ENCODE measurements at regions not wholly inside any gene's neighbourhood (a gene's known extent, or its start where the extent isn't known, plus 50 kb on each side); places are given as distances from the start of the nearest gene placed in this dataset.

DNA sequence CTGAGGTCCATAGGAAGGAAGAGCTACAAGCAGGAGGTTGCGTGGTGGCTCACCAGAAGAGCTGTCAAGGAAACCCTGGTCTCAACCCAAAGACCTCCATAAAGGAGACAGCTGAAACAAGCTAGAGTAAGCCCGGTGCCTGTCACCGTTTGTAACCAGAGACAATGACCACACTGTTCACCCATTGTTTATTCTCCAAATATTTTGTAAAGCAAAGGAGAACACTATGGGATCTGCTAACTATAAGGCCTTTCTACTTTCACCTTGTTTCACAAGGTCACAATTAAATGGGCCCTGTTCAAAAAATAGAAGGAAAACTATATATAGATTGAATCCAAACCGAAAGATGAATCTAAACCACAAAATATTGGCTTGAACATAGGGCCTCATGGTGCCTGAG, 128.9 kb upstream of the TPRG1 start:
- Histone ChIP-seq H3K27me3 (no peaks in the 10 kb centered on the region), H3K27ac (no peak overlapping the region), H3K4me1 (no peaks in the 10 kb centered on the region), H3K36me3 (no peaks in the 10 kb centered on the region), H3K9me3 (no peaks in the 10 kb centered on the region), H3K4me3 (no peak overlapping the region)
- 59 to 83% (median 73%) methylated on average over 4 of the region's 4 CpGs for WGBS, 5 donors
- DNase-seq: no peak
- no peak for TF ChIP-seq POLR2A (IDR thresholded peaks at IDR 0.05)
- TF ChIP-seq POLR2AphosphoS5 (IDR thresholded peaks at IDR 0.05): no peak
- TF ChIP-seq, protein P1, sequence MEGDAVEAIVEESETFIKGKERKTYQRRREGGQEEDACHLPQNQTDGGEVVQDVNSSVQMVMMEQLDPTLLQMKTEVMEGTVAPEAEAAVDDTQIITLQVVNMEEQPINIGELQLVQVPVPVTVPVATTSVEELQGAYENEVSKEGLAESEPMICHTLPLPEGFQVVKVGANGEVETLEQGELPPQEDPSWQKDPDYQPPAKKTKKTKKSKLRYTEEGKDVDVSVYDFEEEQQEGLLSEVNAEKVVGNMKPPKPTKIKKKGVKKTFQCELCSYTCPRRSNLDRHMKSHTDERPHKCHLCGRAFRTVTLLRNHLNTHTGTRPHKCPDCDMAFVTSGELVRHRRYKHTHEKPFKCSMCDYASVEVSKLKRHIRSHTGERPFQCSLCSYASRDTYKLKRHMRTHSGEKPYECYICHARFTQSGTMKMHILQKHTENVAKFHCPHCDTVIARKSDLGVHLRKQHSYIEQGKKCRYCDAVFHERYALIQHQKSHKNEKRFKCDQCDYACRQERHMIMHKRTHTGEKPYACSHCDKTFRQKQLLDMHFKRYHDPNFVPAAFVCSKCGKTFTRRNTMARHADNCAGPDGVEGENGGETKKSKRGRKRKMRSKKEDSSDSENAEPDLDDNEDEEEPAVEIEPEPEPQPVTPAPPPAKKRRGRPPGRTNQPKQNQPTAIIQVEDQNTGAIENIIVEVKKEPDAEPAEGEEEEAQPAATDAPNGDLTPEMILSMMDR (IDR thresholded peaks at IDR 0.05): no peak
- no peak for TF ChIP-seq EP300 (IDR thresholded peaks at IDR 0.05)
- intact Hi-C loops (cut with DNase I; ENCODE audit: low total_unique reads): no loop called here

DNA sequence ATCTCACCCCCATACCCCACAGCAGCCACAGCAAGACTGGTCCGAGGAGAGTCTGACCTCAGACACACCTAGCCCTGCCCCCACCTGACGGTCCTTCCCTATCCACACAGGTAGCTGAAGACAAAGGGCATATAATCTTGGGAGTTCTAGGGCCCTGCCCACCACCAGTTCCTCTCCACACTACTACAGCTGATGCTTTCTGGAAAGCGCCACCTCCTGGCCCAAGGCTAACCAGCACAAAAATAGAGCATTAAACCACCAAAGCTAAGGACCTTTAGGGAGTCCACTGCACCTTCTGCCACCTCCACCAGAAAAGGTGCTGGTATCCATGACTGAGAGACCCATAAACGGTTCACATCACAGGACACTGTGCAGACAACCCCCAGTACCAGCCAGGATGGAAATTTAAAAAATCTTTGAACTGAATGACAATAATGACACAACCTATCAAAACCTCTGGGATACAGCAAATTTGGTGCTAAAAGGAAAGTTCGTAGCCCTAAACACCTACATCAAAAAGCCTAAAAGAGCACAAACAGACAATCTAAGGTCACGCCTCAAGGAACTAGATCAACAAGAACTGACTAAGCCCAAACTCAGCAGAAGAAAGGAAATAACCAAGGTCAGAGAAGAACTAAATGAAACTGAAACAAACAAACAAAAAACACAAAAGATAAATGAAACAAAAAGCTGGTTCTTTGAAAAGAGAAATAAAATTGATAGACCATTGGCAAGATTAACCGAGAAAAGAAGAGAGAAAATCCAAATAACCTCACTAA, 122.1 kb upstream of the TPRG1 start:
- intact Hi-C loops (cut with DNase I; ENCODE audit: low total_unique reads): no loop called here
- no peak for DNase-seq
- H3K27me3 ChIP-seq: no peaks in the 10 kb centered on the region
- no peak overlapping the region for H3K27ac ChIP-seq
- H3K36me3 ChIP-seq: no peaks in the 10 kb centered on the region
- TF ChIP-seq, protein P1 (IDR thresholded peaks at IDR 0.05): no peak
- 74 to 82% (median 79%) methylated on average over 7 of the region's 7 CpGs for WGBS, 5 donors
- H3K4me1 ChIP-seq: no peaks in the 10 kb centered on the region
- H3K9me3 ChIP-seq: peaks cover 0 to 9% (median 4%) of the 10 kb centered on the region in 4 donors
- no peak overlapping the region for H3K4me3 ChIP-seq

DNA sequence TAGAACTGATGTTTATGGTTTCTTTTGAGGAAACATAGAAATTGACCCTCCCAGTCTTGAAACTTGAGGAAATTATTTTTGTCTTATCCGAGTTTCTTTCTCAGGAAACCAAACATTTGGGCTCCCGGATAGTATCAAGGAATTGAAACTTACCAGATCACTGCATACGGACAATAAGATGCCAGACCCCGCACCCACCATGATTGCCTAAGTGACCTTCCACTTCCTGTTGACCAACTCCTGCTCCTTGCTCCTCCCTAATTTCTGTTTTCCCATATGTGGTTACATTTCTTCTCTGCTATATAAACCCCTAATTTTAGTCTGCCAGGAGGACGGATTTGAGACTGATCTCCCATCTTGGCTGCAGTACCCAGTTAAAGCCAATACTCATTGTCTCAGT, 118.4 kb upstream of the TPRG1 start:
- no peak overlapping the region for H3K27ac ChIP-seq
- intact Hi-C loops (cut with DNase I; ENCODE audit: low total_unique reads): no loop called here
- TF ChIP-seq, protein P1 (IDR thresholded peaks at IDR 0.05): no peak
- TF ChIP-seq POLR2AphosphoS5 (IDR thresholded peaks at IDR 0.05) (no peak), EP300 (IDR thresholded peaks at IDR 0.05) (no peak), POLR2A (IDR thresholded peaks at IDR 0.05) (no peak)
- no peak overlapping the region for H3K4me3 ChIP-seq
- H3K4me1 ChIP-seq: no peaks in the 10 kb centered on the region
- no peaks in the 10 kb centered on the region for H3K27me3 ChIP-seq
- H3K36me3 ChIP-seq: no peaks in the 10 kb centered on the region
- WGBS, 5 donors: 77 to 92% (median 87%) methylated on average over 5 of the region's 5 CpGs
- no peak for DNase-seq
- peaks cover 0 to 9% (median 4%) of the 10 kb centered on the region in 4 donors for H3K9me3 ChIP-seq

DNA sequence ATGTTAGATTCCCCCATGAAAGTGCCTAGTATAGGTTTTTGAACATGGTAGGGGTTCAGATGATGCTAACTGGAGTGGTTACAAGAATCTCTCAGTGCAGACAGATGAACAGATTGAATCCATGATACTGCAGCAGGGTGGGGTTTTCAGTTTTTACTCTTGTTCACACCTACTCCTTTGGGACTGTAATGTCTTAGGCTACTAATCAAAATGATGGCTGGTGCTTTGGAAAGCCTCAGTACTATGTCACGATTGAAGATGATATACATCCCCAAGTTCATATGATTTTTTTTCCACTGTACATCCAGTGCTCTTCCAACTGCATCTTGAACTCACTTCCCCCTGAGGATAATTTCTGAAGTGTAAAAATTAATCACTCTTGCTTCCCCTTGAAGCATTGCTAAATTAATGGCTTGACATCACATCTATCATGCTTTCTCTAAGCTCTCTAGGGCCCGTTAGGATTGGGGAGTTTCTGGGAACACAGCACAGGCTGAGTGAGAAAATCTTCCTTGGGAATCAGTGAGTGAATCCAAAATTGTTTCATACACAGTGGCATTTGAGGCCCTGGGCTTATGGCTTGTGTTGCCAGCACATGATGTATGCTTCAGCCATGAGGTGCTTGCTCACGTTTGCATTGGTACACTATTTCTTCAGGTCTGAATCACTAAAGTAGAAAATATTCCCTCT, 115.0 kb upstream of the TPRG1 start:
- intact Hi-C loops (cut with DNase I; ENCODE audit: low total_unique reads): no loop called here

More for the DNA sequence above, 115.0 kb upstream of the TPRG1 start:
- Histone ChIP-seq H3K4me3 (no peak overlapping the region), H3K27ac (no peak overlapping the region), H3K9me3 (peaks cover 0 to 8% (median 6%) of the 10 kb centered on the region in 4 donors), H3K4me1 (no peaks in the 10 kb centered on the region), H3K36me3 (no peaks in the 10 kb centered on the region), H3K27me3 (no peaks in the 10 kb centered on the region)
- TF ChIP-seq POLR2A (IDR thresholded peaks at IDR 0.05) (no peak), EP300 (IDR thresholded peaks at IDR 0.05) (no peak), POLR2AphosphoS5 (IDR thresholded peaks at IDR 0.05) (no peak)
- TF ChIP-seq, protein P1 (IDR thresholded peaks at IDR 0.05): no peak
- WGBS, 5 donors: 76 to 81% (median 77%) methylated on average over 3 of the region's 3 CpGs
- peak in 1 of 2 donors; percentile 22 for DNase-seq
